ENCODE measurements at regions not wholly inside any gene's neighbourhood (a gene's known extent, or its start where the extent isn't known, plus 50 kb on each side); places are given as distances from the start of the nearest gene placed in this dataset.
"Not testable (repeated sequence)": the region's sequence is repeated elsewhere in the genome, so short reads cannot be mapped to it uniquely, and the experiment has no call there.

- no peak for DNase-seq
These were observed 223.3 kb upstream of the TCERG1L start for GRCh38 chr10:131534836-131535235.

GRCh38 chr10:131536676-131537075 is 225.2 kb upstream of the TCERG1L start:
- DNase-seq, result no peak

- no peak for DNase-seq
These were observed 225.8 kb upstream of the TCERG1L start for GRCh38 chr10:131537281-131537680.

GRCh38 chr10:131544495-131544894 is 233.0 kb upstream of the TCERG1L start:
- DNase-seq, result no peak

- DNase-seq, result no peak
These were observed 234.7 kb upstream of the TCERG1L start for GRCh38 chr10:131546086-131546810.

GRCh38 chr10:131547129-131547799 is 235.7 kb upstream of the TCERG1L start:
- DNase-seq, result no peak

DNA sequence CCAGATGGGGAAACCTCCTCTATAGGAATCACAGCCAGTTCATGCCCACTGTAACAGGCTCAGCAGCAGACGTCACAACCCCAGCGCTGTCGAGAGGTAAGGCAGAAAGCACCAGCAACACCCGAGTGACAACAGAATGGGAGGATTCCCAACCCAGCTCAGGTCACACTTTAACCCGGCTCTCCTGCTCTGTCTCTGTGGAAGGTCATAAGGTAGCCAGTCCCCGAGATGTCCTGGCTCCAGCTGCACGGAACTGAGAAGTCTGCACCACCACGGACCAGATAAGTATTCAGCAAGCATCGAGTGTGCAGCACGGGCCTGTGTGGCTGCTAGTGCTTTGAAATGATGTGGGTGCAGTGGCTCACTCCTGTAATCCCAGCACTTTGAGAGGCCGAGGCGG is 236.7 kb upstream of the TCERG1L start:
- no peak for DNase-seq

DNA sequence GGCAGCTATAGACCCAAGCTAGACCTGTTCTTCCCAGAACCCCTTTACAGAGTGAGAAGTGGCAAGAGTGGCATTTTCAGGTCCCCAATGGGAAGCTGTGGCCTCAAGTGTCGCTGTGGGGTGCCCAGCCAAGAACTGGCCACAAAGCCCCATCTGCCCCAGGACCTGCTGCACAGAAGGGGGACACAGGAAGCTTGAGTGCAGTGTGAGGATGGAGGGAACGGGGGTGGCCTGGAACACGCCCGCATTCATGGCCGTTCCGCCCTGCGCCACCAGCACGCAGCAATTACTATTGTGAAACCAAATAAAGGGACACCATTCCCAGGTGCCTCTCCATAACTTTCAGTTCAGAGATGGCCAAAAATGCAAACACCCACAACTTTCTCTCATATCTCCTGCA is 237.6 kb upstream of the TCERG1L start:
- no peak for DNase-seq

- no peak for DNase-seq
These were observed 241.6 kb upstream of the TCERG1L start for GRCh38 chr10:131553121-131553520.

DNA sequence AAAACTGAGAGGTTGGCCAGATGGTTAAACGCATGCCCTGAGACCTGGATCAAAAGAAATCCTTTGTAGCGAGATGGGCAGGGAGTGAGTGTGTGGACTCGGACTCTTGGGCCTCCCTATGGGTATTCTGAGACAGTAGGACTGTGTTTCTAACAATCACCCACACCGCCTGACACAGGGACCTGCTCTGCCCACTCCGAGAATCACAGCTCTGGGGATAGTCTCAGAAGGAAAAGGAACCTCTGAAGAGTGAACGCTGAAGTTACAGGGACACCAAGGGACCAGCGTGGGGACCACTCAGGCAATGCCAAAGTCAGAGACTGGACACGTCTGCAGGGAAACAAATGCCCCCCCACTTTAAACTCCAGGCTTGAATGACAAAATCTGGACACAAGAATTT is 242.1 kb upstream of the TCERG1L start:
- no peak for DNase-seq

DNA sequence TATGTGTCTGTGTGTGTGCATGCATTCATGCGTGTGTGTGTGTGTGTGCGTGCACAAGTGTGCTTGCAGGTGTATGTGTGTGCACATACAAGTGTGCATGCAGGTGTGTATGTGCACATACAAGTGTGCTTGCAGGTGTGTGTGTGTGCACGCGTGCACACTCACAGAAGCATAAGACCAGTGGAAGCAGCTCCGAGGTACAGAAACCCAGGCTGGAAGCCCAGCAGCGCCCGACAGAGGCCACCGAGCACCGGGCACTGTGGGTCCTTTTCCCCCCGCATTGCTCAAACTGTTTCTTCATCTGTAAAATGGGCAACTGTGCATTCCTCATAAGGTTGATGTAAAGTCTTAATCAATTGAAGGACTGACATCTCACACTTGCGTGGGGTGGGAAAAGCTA is 243.3 kb upstream of the TCERG1L start:
- no peak for DNase-seq

DNA sequence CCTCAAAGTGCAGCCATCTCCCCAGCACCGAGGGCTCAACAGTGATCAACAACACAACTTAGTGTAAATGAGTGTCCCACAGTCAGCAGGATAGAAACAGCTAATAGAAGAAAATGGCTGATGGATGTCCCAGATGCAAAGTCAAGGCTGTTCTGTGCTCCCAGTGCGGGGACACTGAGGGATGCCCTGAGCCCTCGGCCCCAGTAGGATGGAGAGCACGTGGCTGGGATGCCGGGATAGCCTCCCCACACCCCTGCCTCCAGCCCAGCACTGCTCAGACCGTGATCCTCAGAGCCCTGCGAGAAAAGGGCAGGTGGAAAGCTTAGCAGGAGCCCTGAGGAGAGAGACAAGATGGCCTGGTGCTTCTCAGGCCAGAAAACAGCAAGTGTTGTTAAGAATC is 243.9 kb upstream of the TCERG1L start:
- DNase-seq, result no peak

- no peak for DNase-seq
These were observed 244.8 kb upstream of the TCERG1L start for GRCh38 chr10:131556061-131556896.

GRCh38 chr10:131556897-131557495 is 245.5 kb upstream of the TCERG1L start:
- no peak for DNase-seq

DNA sequence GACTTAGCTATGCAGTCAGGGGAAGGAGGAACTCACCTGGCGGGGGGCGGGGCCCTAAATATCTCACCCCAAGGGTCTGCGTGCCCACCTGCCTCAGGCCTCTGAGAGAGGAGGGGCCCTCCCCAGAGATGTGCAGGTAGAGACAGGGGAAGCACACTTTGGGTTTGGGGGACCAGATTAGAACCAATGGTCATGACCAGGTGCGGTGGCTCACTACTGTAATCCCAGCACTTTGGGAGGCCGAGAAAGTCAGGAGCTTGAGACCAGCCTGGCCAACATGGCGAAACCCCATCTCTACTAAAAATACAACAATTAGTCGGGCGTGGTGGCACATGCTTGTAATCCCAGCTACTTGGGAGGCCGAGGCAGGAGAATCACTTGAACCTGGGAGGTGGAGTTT is 246.4 kb upstream of the TCERG1L start:
- DNase-seq, result not testable (repeated sequence)

GRCh38 chr10:131559450-131559911 is 248.0 kb upstream of the TCERG1L start:
- no peak for DNase-seq

- no peak for DNase-seq
These were observed 248.6 kb upstream of the TCERG1L start for GRCh38 chr10:131560166-131560565.

DNA sequence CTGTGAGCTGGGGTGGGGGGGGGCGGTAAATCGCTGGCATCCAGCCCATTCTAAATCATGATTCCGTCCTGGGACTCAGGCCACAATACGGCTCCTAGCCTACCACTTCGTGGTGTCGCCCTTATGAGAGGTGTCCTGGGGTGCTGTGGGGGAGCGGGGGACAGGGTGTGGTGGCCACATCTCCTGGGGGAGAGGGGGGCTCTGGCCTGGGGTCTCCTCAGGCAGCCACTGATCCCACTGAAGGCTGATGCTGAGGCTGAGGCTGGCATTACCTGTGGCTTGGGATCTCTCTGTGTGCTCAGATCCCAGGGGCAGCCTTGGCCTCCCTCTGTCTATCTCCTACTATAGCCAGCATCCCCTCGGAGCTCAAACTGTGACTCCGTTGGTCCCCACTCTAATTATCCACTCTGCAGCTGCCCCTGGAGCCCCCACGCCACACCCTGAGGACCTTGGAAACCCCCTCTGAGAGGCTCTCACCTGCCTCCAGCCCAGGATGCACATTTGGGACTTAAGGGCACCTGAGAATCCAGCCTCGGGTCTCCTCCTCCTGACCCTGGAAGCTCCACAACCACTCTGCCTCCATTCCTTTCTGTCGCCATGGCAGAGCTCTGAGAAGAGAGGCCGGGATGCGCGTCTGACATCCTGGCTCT is 249.3 kb upstream of the TCERG1L start:
- DNase-seq, result no peak

DNA sequence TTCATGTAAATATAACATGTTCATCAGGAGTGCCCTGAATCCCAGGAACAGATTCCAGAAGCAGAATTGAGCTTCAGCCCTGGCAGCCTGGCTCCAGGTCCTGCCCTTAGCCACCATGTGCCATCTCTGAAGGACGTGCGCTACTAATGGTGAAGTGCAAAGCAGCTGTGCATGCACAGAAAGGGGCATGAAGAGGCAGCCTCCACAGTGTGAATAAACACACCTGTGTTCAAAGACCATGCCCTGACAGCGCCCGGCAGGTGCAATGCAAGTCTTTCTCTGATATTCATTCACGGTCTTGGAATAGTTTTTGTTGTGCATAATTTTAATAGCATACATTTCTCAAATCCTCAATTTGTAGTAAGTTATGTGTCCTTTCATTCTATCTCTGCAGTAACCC is 250.4 kb upstream of the TCERG1L start:
- no peak for DNase-seq

DNA sequence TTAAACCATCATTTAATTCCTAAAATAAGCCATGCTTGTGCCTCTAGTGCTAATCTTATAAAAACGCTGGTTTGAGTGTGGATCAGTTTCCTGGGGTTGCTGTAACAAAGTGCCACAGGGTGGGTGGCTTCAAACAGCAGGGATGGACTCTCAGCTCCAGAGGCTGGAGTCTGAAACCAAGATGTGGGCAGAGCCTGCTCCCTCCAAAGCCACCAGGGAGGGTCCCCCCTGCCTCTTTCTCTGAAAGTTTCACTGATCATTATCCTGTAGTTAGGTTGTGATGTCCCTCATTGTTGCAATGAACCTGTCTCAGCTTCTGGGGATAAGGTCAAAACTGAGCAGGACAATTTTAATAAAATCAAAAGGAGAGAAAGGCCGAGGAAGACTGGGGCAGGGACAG is 251.9 kb upstream of the TCERG1L start:
- DNase-seq, result no peak

- DNase-seq, result no peak
These were observed 256.0 kb upstream of the TCERG1L start for GRCh38 chr10:131567279-131568162.

DNA sequence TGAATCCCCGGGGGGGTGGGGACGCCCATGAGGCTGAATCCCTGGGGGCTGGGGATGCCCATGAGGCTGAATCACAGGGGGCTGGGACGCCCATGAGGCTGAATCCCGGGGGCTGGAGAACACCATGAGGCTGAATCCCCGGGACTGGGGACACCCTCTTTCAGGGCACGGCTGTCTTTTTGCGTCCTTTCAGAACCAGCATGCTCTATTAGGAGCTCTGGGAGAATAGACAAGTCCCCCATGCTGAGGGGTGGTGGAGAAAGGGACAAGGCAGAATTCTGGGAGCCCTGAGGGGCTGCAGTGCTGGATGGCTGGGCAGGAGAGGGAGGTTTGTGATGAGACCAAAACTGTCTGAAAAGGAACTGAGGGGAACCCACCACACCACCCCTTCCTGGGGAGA is 257.3 kb upstream of the TCERG1L start:
- DNase-seq, result no peak

Measured in stimulated activated CD4-positive, alpha-beta T cell treated with anti-CD3 and anti-CD28 coated beads, Interleukin-12 subunit alpha, Interleukin-12 subunit beta, amount 100 ng/mL, for 4 hours (primary cell).